Aorta (tissue), 5 donors: ENCODE measurements at regions not wholly inside any gene's neighbourhood (a gene's known extent, or its start where the extent isn't known, plus 50 kb on each side); places are given as distances from the start of the nearest gene placed in this dataset.

ENCODE experiments used
- ATAC-seq: fragments of 200-7000 bp; cut with Tn5 transposase; one replicate; pipeline ENCODE4 v1.9.1; 2022; ENCODE audit warnings: moderate library complexity; ENCODE audit not compliant: low FRiP score
- DNase-seq, 2 donors: peaks; one replicate each; pipeline ENCODE4 v3.0.0-alpha.2; 2020
- H3K27ac ChIP-seq, 2 donors: one replicate each; pipeline ENCODE4 v1.5.1; 2013; ENCODE audit warnings: low read length in 2 of 2, mild to moderate bottlenecking in 2 of 2, moderate library complexity in 2 of 2, control low read depth in 1 of 2, inconsistent platforms in 1 of 2, low read depth in 1 of 2
- H3K27me3 ChIP-seq, 2 donors: one replicate each; pipeline ENCODE4 v1.6.1; 2013; ENCODE audit warnings: control low read depth in 1 of 2, low read length in 1 of 2, mild to moderate bottlenecking in 1 of 2, moderate library complexity in 1 of 2; ENCODE audit not compliant: insufficient read depth in 2 of 2, control insufficient read depth in 1 of 2
- H3K36me3 ChIP-seq, 2 donors: one replicate each; pipeline ENCODE4 v1.6.1; 2013; ENCODE audit warnings: control low read depth in 1 of 2, low read length in 1 of 2, mild to moderate bottlenecking in 1 of 2; ENCODE audit not compliant: insufficient read depth in 2 of 2, control insufficient read depth in 1 of 2
- H3K4me1 ChIP-seq, 2 donors: one replicate each; pipeline ENCODE4 v1.6.1; 2013; ENCODE audit warnings: low read length in 2 of 2, control low read depth in 1 of 2, mild to moderate bottlenecking in 1 of 2, moderate library complexity in 1 of 2; ENCODE audit not compliant: insufficient read depth in 2 of 2, control insufficient read depth in 1 of 2
- H3K4me3 ChIP-seq, 2 donors: one replicate each; pipeline ENCODE4 v1.5.1; 2013; ENCODE audit warnings: low read length in 2 of 2, control low read depth in 1 of 2, mild to moderate bottlenecking in 1 of 2
- H3K9me3 ChIP-seq: one replicate; pipeline ENCODE4 v1.6.1; 2013; ENCODE audit warnings: mild to moderate bottlenecking, low read length; ENCODE audit not compliant: control insufficient read depth
- WGBS, 2 donors: extraction: QIAGEN DNeasy Blood & Tissue Kit; methylation state at CpG; one replicate each; pipeline ENCODE4 v1.1.7; 2013; 5-methylcytosine and 5-hydroxymethylcytosine counted together
- intact Hi-C, 2 donors: fragments of 100-400 bp; cut with DNase I; formaldehyde crosslinking; loops; one replicate each; pipeline versions ENCODE4 v1.14.2 to v1.15.0; 2022
- donor health status: healthy with polysubstance abuse.
- donor health status: Bipolar disorder and iron deficiency.
- donor health status: DM: no; HTN: no; CAD: no.
- donor health status: DM: no; HTN: no; CAD: no.
- donor health status: DM: yes; HTN: yes; CAD: no.

- ATAC-seq = no peak
- WGBS, 2 donors = 82 to 86% methylated on average over 3 of the region's 3 CpGs
Measured at GRCh38 chr16:51938861-51939260, 608.1 kb downstream of the TOX3 start.

GRCh38 chr16:51937771-51938170, 609.2 kb downstream of the TOX3 start:
- intact Hi-C loops = no loop called here
- H3K27ac ChIP-seq = no peak overlapping the region
- H3K36me3 ChIP-seq = no peaks in the 10 kb centered on the region
- WGBS, 2 donors = 77 to 83% methylated on average over 6 of the region's 6 CpGs
- no peak overlapping the region for H3K4me3 ChIP-seq
- H3K27me3 ChIP-seq = no peaks in the 10 kb centered on the region
- H3K4me1 ChIP-seq = no peaks in the 10 kb centered on the region
- no peaks in the 10 kb centered on the region for H3K9me3 ChIP-seq
- ATAC-seq = no peak
- no peak for DNase-seq

More at GRCh38 chr16:51938861-51939260, 608.1 kb downstream of the TOX3 start:
- no peaks in the 10 kb centered on the region for H3K4me1 ChIP-seq
- H3K9me3 ChIP-seq = no peaks in the 10 kb centered on the region
- H3K27me3 ChIP-seq = no peaks in the 10 kb centered on the region
- intact Hi-C loops = no loop called here
- H3K36me3 ChIP-seq = no peaks in the 10 kb centered on the region
- DNase-seq = no peak
- no peak overlapping the region for H3K27ac ChIP-seq
- no peak overlapping the region for H3K4me3 ChIP-seq

GRCh38 chr16:51936846-51937245, 610.1 kb downstream of the TOX3 start:
- H3K27me3 ChIP-seq = no peaks in the 10 kb centered on the region
- no peaks in the 10 kb centered on the region for H3K36me3 ChIP-seq
- no peak overlapping the region for H3K4me3 ChIP-seq
- no peak overlapping the region for H3K27ac ChIP-seq
- ATAC-seq (no peak), DNase-seq (no peak)
- no peaks in the 10 kb centered on the region for H3K9me3 ChIP-seq
- no peaks in the 10 kb centered on the region for H3K4me1 ChIP-seq
- WGBS, 2 donors = 94% methylated on average over 5 of the region's 5 CpGs
- intact Hi-C loops = no loop called here

- H3K27me3 ChIP-seq = no peaks in the 10 kb centered on the region
- DNase-seq (no peak), ATAC-seq (no peak)
- H3K27ac ChIP-seq = no peak overlapping the region
- 85 to 86% methylated on average over 2 of the region's 2 CpGs for WGBS, 2 donors
- no peak overlapping the region for H3K4me3 ChIP-seq
- H3K36me3 ChIP-seq = no peaks in the 10 kb centered on the region
- intact Hi-C loops = no loop called here
- no peaks in the 10 kb centered on the region for H3K4me1 ChIP-seq
- H3K9me3 ChIP-seq = no peaks in the 10 kb centered on the region
Measured at GRCh38 chr16:51932317-51932716, 614.6 kb downstream of the TOX3 start.

GRCh38 chr16:51931653-51932052, 615.3 kb downstream of the TOX3 start:
- no peaks in the 10 kb centered on the region for H3K9me3 ChIP-seq
- no peak for DNase-seq
- H3K27ac ChIP-seq = no peak overlapping the region
- WGBS, 2 donors = 69 to 72% methylated on average over 5 of the region's 5 CpGs
- no peak overlapping the region for H3K4me3 ChIP-seq
- H3K36me3 ChIP-seq = no peaks in the 10 kb centered on the region
- no peaks in the 10 kb centered on the region for H3K4me1 ChIP-seq
- intact Hi-C loops = no loop called here
- ATAC-seq = no peak
- no peaks in the 10 kb centered on the region for H3K27me3 ChIP-seq

GRCh38 chr16:51924744-51925143, 622.2 kb downstream of the TOX3 start:
- ATAC-seq = no peak
- H3K27ac ChIP-seq = no peak overlapping the region
- H3K9me3 ChIP-seq = no peaks in the 10 kb centered on the region
- no peak for DNase-seq
- WGBS, 2 donors = 92 to 93% methylated on average over 1 of the region's 1 CpG
- H3K4me1 ChIP-seq = no peaks in the 10 kb centered on the region
- H3K36me3 ChIP-seq = no peaks in the 10 kb centered on the region
- intact Hi-C loops = no loop called here
- no peak overlapping the region for H3K4me3 ChIP-seq
- peaks cover 0 to 4% of the 10 kb centered on the region in 2 donors for H3K27me3 ChIP-seq

- H3K4me1 ChIP-seq = no peaks in the 10 kb centered on the region
- H3K36me3 ChIP-seq = no peaks in the 10 kb centered on the region
- peaks cover 0 to 4% of the 10 kb centered on the region in 2 donors for H3K27me3 ChIP-seq
- intact Hi-C loops = no loop called here
- H3K4me3 ChIP-seq = no peak overlapping the region
- H3K9me3 ChIP-seq = no peaks in the 10 kb centered on the region
- 90 to 91% methylated on average over 3 of the region's 3 CpGs for WGBS, 2 donors
- DNase-seq = no peak
- H3K27ac ChIP-seq = no peak overlapping the region
- ATAC-seq = no peak
Measured at GRCh38 chr16:51922476-51922875, 624.5 kb downstream of the TOX3 start.

- Histone ChIP-seq H3K9me3 (peaks cover 2% of the 10 kb centered on the region), H3K27me3 (peaks cover 0 to 4% of the 10 kb centered on the region in 2 donors), H3K27ac (no peak overlapping the region), H3K4me1 (no peaks in the 10 kb centered on the region), H3K4me3 (no peak overlapping the region), H3K36me3 (no peaks in the 10 kb centered on the region)
- ATAC-seq = no peak
- 92 to 97% methylated on average over 4 of the region's 4 CpGs for WGBS, 2 donors
- DNase-seq = no peak
- intact Hi-C loops = no loop called here
Measured at GRCh38 chr16:51919736-51920135, 627.2 kb downstream of the TOX3 start.

GRCh38 chr16:51916814-51917213, 630.1 kb downstream of the TOX3 start:
- DNase-seq = no peak
- H3K4me1 ChIP-seq = no peaks in the 10 kb centered on the region
- no peak overlapping the region for H3K27ac ChIP-seq
- peaks cover 0 to 3% of the 10 kb centered on the region in 2 donors for H3K27me3 ChIP-seq
- no peak overlapping the region for H3K4me3 ChIP-seq
- H3K36me3 ChIP-seq = no peaks in the 10 kb centered on the region
- H3K9me3 ChIP-seq = peaks cover 2% of the 10 kb centered on the region
- intact Hi-C loops = no loop called here
- ATAC-seq = no peak
- 89 to 91% methylated on average over 2 of the region's 2 CpGs for WGBS, 2 donors
